SK-N-SH (cell line): ENCODE measurements at regions not wholly inside any gene's neighbourhood (a gene's known extent, or its start where the extent isn't known, plus 50 kb on each side); places are given as distances from the start of the nearest gene placed in this dataset.

ENCODE experiments used
- CTCF ChIA-PET: fragments of 300-600, 350-600 bp; formaldehyde crosslinking; extraction: SDS; loops from one replicate; lab custom pipeline; 2021; lab: Yijun Ruan, JAX
- POLR2A ChIA-PET: fragments of 350-600 bp; sonication (Branson Sonifier 250); formaldehyde crosslinking; extraction: SDS; loops from one replicate; lab custom pipeline; 2020; ENCODE audit warnings: antibody characterized with exemption, inconsistent platforms; lab: Yijun Ruan, JAX
- DNase-seq: peaks from one replicate; pipeline ENCODE4 v3.0.0; 2012
- H2AFZ ChIP-seq: fragments of 200-600 bp; sonication (generic); 2 replicates; pipeline ENCODE4 v1.8.1; 2016; ENCODE audit warnings: antibody characterized with exemption, mild to moderate bottlenecking, low read depth
- H3F3A ChIP-seq: fragments of 200-600 bp; sonication (generic); replicated peaks from 2 replicates; pipeline ENCODE3; 2016; ENCODE audit warnings: antibody characterized with exemption, mild to moderate bottlenecking; ENCODE audit not compliant: insufficient read depth
- H3K27ac ChIP-seq, 2 experiments: fragments of 200-500 bp in 1 of 2; fragments of 200-600 bp in 1 of 2; sonication (Bioruptor generic) in 1 of 2; sonication (generic), shearing (Covaris generic) in 1 of 2; 2 replicates each; pipeline versions ENCODE4 v1.5.1 to v1.6.1; 2014 to 2016; ENCODE audit warnings: low read depth in 2 of 2, inconsistent platforms in 1 of 2, low read length in 1 of 2, mild to moderate bottlenecking in 1 of 2, mixed read lengths in 1 of 2
- H3K27me3 ChIP-seq: fragments of 200-600 bp; sonication (generic), shearing (Covaris generic); 2 replicates; pipeline ENCODE4 v1.6.1; 2016; ENCODE audit warnings: mixed run types; ENCODE audit not compliant: insufficient read depth
- H3K36me3 ChIP-seq, 2 experiments: fragments of 200-500 bp in 1 of 2; fragments of 200-600 bp in 1 of 2; sonication (Bioruptor generic) in 1 of 2; sonication (generic) in 1 of 2; replicated peaks in 1 of 2; 2 replicates each; pipeline versions ENCODE3 to v1.5.1; 2014 to 2016; ENCODE audit warnings: low read length in 1 of 2, mild to moderate bottlenecking in 1 of 2; ENCODE audit not compliant: insufficient read depth in 2 of 2, control insufficient read depth in 1 of 2
- H3K4me1 ChIP-seq, 2 experiments: fragments of 200-500 bp in 1 of 2; fragments of 200-600 bp in 1 of 2; sonication (Bioruptor generic) in 1 of 2; sonication (generic), shearing (Covaris generic) in 1 of 2; 2 replicates each; pipeline versions ENCODE4 v1.5.1 to v1.6.1; 2014 to 2016; ENCODE audit warnings: low read depth in 1 of 2, low read length in 1 of 2, mixed run types in 1 of 2; ENCODE audit not compliant: insufficient read depth in 2 of 2, control insufficient read depth in 1 of 2
- H3K4me2 ChIP-seq: fragments of 200-600 bp; sonication (generic), shearing (Covaris generic); 2 replicates; pipeline ENCODE4 v1.6.1; 2017; ENCODE audit warnings: mixed run types
- H3K4me3 ChIP-seq, 2 experiments: fragments of 200-500 bp in 1 of 2; fragments of 200-600 bp in 1 of 2; sonication (Bioruptor generic) in 1 of 2; sonication (generic), shearing (Covaris generic) in 1 of 2; 2 replicates each; pipeline versions ENCODE4 v1.5.1 to v1.8.1; 2014 to 2016; ENCODE audit warnings: low read depth in 2 of 2, inconsistent platforms in 1 of 2, low read length in 1 of 2, mild to moderate bottlenecking in 1 of 2, mixed read lengths in 1 of 2, moderate library complexity in 1 of 2
- H3K79me2 ChIP-seq: fragments of 200-600 bp; sonication (generic); 2 replicates; pipeline ENCODE4 v1.8.1; 2017; ENCODE audit warnings: mild to moderate bottlenecking; ENCODE audit not compliant: insufficient read depth
- H3K9ac ChIP-seq: fragments of 200-600 bp; sonication (generic); 2 replicates; pipeline ENCODE4 v1.6.1; 2017; ENCODE audit warnings: mixed run types
- H3K9me2 ChIP-seq: fragments of 200-600 bp; sonication (generic); 2 replicates; pipeline ENCODE4 v1.6.1; 2017; ENCODE audit warnings: mixed run types
- H3K9me3 ChIP-seq: fragments of 200-600 bp; sonication (generic); 2 replicates; pipeline ENCODE4 v1.6.1; 2017; ENCODE audit warnings: mixed run types, mild to moderate bottlenecking, moderate library complexity
- H4K20me1 ChIP-seq: fragments of 200-600 bp; sonication (generic); 2 replicates; pipeline ENCODE4 v1.6.1; 2017; ENCODE audit warnings: mild to moderate bottlenecking, mixed run types; ENCODE audit not compliant: insufficient read depth
- CTCF ChIP-seq: fragments of 200-600 bp; sonication (generic); IDR thresholded peaks from 2 replicates; pipeline ENCODE4 v1.6.1; 2017; ENCODE audit warnings: antibody characterized with exemption, mild to moderate bottlenecking, moderate library complexity
- EZH2phosphoT487 ChIP-seq: fragments of 200-600 bp; sonication (generic); IDR thresholded peaks from 2 replicates; pipeline ENCODE4 v1.6.1; 2017; ENCODE audit warnings: low read depth, mixed run types, mild to moderate bottlenecking, antibody characterized with exemption, moderate library complexity, borderline replicate concordance
- FOXM1 ChIP-seq: IDR thresholded peaks from 2 replicates; pipeline ENCODE4 v1.4.0; 2012; ENCODE audit warnings: low read depth, mild to moderate bottlenecking
- GABPA ChIP-seq: IDR thresholded peaks from 2 replicates; pipeline ENCODE4 v1.4.0; 2012; ENCODE audit warnings: low read depth, mild to moderate bottlenecking
- NFIC ChIP-seq: IDR thresholded peaks from 2 replicates; pipeline ENCODE4 v1.4.0; 2012; ENCODE audit warnings: borderline replicate concordance
- NRF1 ChIP-seq: IDR thresholded peaks from 2 replicates; pipeline ENCODE4 v1.6.1; 2012; ENCODE audit warnings: low read depth, mild to moderate bottlenecking, low read length
- RAD21 ChIP-seq: IDR thresholded peaks from 2 replicates; pipeline ENCODE4 v1.6.1; 2012; ENCODE audit warnings: mild to moderate bottlenecking, low read length
- RCOR1 ChIP-seq: fragments of 150-350 bp; IDR thresholded peaks from 2 replicates; pipeline ENCODE4 v1.6.1; 2017; ENCODE audit warnings: antibody characterized with exemption, low read length
- RFX5 ChIP-seq: IDR thresholded peaks from 2 replicates; pipeline ENCODE4 v1.6.1; 2012; ENCODE audit warnings: mild to moderate bottlenecking, improper control_type of control experiment, low read length
- SMC3 ChIP-seq: IDR thresholded peaks from 2 replicates; pipeline ENCODE4 v1.6.1; 2012; ENCODE audit warnings: low read depth, low read length, improper control_type of control experiment
- TAF1 ChIP-seq: IDR thresholded peaks from 2 replicates; pipeline ENCODE4 v1.6.1; 2012; ENCODE audit warnings: low read depth, mild to moderate bottlenecking, low read length, moderate library complexity, borderline replicate concordance
- TCF12 ChIP-seq: IDR thresholded peaks from 2 replicates; pipeline ENCODE4 v1.4.0; 2012
- TEAD4 ChIP-seq: IDR thresholded peaks from 2 replicates; pipeline ENCODE4 v1.4.0; 2012; ENCODE audit warnings: mild to moderate bottlenecking, borderline replicate concordance; ENCODE audit not compliant: insufficient read depth
- USF1 ChIP-seq: IDR thresholded peaks from 2 replicates; pipeline ENCODE4 v1.4.0; 2012; ENCODE audit warnings: low read depth, borderline replicate concordance
- USF2 ChIP-seq: fragments of 150-350 bp; IDR thresholded peaks from 2 replicates; pipeline ENCODE4 v1.6.1; 2017; ENCODE audit warnings: antibody characterized with exemption, low read length, low read depth, borderline replicate concordance
- ZBTB33 ChIP-seq: IDR thresholded peaks from 2 replicates; pipeline ENCODE4 v1.4.0; 2012; ENCODE audit warnings: low read depth, borderline replicate concordance
- WGBS: methylation state at CpG from one replicate; pipeline ENCODE4 v1.1.6; 2017; ENCODE audit warnings: low lambda C conversion rate; 5-methylcytosine and 5-hydroxymethylcytosine counted together

GRCh38 chr6:86142326-86142725, 499.6 kb upstream of the SYNCRIP start:
- CTCF ChIA-PET: interaction anchor here (1.2 kb wide), 1 partner anchor 9 kb away, joined by 3 read pairs; no protein-coding TSS in a partner anchor
- no peak overlapping the region for H2AFZ ChIP-seq
- H3K9me3 ChIP-seq: no peaks in the 10 kb centered on the region
- H4K20me1 ChIP-seq: no peaks in the 10 kb centered on the region
- H3K27me3 ChIP-seq: no peaks in the 10 kb centered on the region
- H3F3A ChIP-seq: no peaks in the 10 kb centered on the region
- no peak overlapping the region for H3K27ac ChIP-seq
- 0% methylated on average over 2 of the region's 2 CpGs for WGBS
- no peak overlapping the region for H3K4me3 ChIP-seq
- POLR2A ChIA-PET: no interaction called here
- H3K9ac ChIP-seq: no peak overlapping the region
- H3K4me1 ChIP-seq: no peaks in the 10 kb centered on the region
- H3K9me2 ChIP-seq: no peaks in the 10 kb centered on the region
- DNase-seq: no peak
- TF ChIP-seq GABPA: no peak
- no peak for TF ChIP-seq RCOR1
- TF ChIP-seq TAF1: no peak
- TF ChIP-seq CTCF: no peak
- no peak for TF ChIP-seq TEAD4
- TF ChIP-seq EZH2phosphoT487: no peak
- TF ChIP-seq USF2: no peak
- H3K79me2 ChIP-seq: no peaks in the 10 kb centered on the region
- H3K4me2 ChIP-seq: no peak overlapping the region
- H3K36me3 ChIP-seq: no peaks in the 10 kb centered on the region

- H4K20me1 ChIP-seq: no peaks in the 10 kb centered on the region
- POLR2A ChIA-PET: no interaction called here
- CTCF ChIA-PET: interaction anchor here (1.3 kb wide), 1 partner anchor 10 kb away, joined by 4 read pairs; no protein-coding TSS in a partner anchor
- no peak overlapping the region for H2AFZ ChIP-seq
- H3K4me2 ChIP-seq: no peak overlapping the region
- no peak for TF ChIP-seq TCF12
- TF ChIP-seq ZBTB33: no peak
- no peak for TF ChIP-seq SMC3
- no peak for TF ChIP-seq NRF1
- no peak for TF ChIP-seq USF1
- TF ChIP-seq NFIC: no peak
- no peak for TF ChIP-seq RAD21
- TF ChIP-seq RFX5: no peak
- no peak for TF ChIP-seq FOXM1
- no peaks in the 10 kb centered on the region for H3K27me3 ChIP-seq
- no peaks in the 10 kb centered on the region for H3K79me2 ChIP-seq
- no peak overlapping the region for H3K9ac ChIP-seq
- H3K4me1 ChIP-seq: no peaks in the 10 kb centered on the region
- H3F3A ChIP-seq: no peaks in the 10 kb centered on the region
- H3K36me3 ChIP-seq: no peaks in the 10 kb centered on the region
- H3K9me3 ChIP-seq: peaks cover 10% of the 10 kb centered on the region
- no peak for DNase-seq
- no peak overlapping the region for H3K4me3 ChIP-seq
- 10% methylated on average over 7 of the region's 7 CpGs for WGBS
- no peak overlapping the region for H3K27ac ChIP-seq
- H3K9me2 ChIP-seq: no peaks in the 10 kb centered on the region
Observed at GRCh38 chr6:86128130-86128814, 485.6 kb upstream of the SYNCRIP start.
